GM21367 (cell line): ENCODE measurements at regions not wholly inside any gene's neighbourhood (a gene's known extent, or its start where the extent isn't known, plus 50 kb on each side); places are given as distances from the start of the nearest gene placed in this dataset.

Source experiments
- ATAC-seq: cut with Tn5 transposase; IDR thresholded peaks from one replicate; pipeline ENCODE4 v1.9.1; 2021; ENCODE audit not compliant: unreplicated experiment

DNA sequence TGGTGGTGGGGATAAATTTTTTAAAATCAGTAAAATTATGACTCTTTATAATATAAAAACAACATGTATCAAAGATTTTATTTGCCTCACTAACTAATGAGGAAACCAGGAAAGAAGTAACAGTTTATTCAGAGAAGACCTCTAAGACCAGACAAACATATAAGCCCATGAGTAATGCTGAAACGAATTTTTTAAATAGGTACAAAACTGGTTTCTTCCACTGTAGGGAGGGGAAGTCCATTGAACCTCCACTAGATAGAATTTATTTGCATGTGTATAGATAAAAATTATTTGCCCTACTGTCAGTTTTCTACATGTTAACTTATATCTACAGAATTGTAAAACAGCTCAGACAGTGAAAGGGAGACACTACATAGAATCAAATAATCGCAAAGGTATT lies 86.8 kb downstream of the ZC3H11B start:
- ATAC-seq, result no peak

DNA sequence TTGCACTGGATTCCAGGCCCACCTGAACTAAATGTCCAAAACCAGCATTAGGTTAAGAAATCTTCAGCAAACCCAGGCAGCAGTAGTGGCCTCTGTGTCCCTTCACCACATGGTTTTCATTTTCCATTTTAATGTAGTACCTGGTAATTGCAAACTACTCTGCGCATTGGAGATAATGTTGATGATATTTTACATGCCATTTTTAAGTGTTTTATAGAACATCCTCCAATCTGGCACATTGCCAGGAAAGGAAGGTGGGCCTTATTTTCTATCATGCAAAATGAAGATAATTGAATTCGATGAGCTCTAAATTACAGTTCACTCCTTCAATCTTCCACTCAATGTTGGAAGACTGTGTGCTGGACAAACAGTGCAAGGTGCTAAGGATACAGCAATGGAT lies 89.5 kb downstream of the ZC3H11B start:
- ATAC-seq, result no peak

GRCh38 chr1:219521325-219521724 lies 91.6 kb downstream of the ZC3H11B start:
- no peak for ATAC-seq

GRCh38 chr1:219520241-219520640 lies 92.7 kb downstream of the ZC3H11B start:
- no peak for ATAC-seq

DNA sequence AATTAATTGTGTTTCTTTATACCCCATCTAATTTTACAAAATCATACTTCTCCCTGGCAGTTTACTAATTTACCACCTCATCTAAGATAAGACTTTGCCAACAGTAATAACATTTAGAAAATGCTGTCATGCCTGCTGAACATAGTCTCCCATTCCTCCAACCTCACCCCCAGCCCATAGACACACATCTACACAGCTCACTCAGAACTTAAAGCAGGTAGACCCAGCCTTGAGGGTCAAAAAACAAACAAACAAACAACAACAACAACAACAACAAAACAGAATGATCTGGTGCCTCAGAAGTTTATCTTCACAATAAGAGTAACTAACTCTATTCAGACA lies 94.0 kb downstream of the ZC3H11B start:
- no peak for ATAC-seq

GRCh38 chr1:219518168-219518906 lies 94.6 kb downstream of the ZC3H11B start:
- ATAC-seq, result no peak

GRCh38 chr1:219517031-219517430 lies 95.9 kb downstream of the ZC3H11B start:
- ATAC-seq, result no peak

DNA sequence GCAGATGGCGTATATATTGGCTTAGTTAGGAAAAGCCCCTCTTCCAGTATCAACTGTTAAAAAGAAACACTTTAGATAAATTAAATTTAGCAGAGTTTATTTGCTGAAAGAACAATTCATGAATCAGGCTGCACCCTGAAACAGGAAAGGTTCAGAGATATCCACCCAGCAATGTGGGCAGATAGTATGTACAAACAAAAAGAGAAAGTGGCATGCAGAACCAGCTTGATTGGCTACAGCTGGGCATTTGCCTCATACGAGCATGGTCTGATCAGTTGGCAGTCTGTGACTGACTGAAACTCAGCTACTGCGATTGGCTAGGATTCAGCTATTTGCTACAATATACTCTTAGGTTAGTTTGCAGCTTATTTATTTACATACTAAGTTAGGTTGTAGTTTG lies 98.2 kb downstream of the ZC3H11B start:
- no peak for ATAC-seq

GRCh38 chr1:219507437-219507836 lies 105.5 kb downstream of the ZC3H11B start:
- no peak for ATAC-seq

DNA sequence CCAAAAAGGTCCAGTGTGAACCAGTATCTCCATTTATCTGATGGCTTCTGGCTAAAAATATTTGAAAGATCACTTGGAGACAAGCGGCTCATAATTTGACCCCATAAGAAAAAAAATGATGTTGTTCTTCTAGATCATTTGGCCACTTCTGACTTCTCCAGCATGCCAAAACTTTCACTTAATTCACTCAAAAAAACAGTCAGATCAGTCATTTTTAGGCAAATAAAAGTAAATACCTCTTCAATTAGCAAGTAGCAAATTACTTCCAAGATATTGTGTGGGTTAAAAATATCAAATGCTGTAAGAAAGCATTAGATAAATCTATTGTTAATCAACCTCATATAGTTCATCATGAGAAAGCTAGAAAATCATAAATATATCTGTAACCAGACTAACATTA lies 106.0 kb downstream of the ZC3H11B start:
- no peak for ATAC-seq

GRCh38 chr1:219506473-219506899 lies 106.4 kb downstream of the ZC3H11B start:
- no peak for ATAC-seq

DNA sequence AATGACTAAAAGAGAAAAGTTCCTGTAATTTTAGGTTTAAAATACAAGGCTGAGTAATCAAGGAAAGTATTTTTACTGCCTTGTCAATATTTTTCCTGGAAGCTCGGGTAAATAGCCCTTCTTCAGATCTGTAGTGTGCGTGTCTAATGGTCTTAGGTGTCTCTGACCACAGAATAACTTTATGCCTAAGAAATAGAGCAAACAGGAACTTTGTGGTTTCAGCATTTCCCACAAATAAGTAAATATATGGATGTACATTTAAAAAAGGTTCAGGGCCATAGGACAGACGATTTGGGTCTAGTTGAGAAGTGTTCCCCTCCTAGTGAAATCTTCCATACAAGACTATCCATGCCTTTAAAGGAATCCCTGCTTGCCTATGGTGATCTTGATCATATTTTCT lies 107.0 kb downstream of the ZC3H11B start:
- no peak for ATAC-seq

- ATAC-seq, result no peak
Measured at GRCh38 chr1:219503604-219504003, 109.3 kb downstream of the ZC3H11B start.

- ATAC-seq, result no peak
Measured at GRCh38 chr1:219500327-219500897, 112.5 kb downstream of the ZC3H11B start.

- ATAC-seq, result no peak
Measured at GRCh38 chr1:219498666-219499065, 114.2 kb downstream of the ZC3H11B start.

DNA sequence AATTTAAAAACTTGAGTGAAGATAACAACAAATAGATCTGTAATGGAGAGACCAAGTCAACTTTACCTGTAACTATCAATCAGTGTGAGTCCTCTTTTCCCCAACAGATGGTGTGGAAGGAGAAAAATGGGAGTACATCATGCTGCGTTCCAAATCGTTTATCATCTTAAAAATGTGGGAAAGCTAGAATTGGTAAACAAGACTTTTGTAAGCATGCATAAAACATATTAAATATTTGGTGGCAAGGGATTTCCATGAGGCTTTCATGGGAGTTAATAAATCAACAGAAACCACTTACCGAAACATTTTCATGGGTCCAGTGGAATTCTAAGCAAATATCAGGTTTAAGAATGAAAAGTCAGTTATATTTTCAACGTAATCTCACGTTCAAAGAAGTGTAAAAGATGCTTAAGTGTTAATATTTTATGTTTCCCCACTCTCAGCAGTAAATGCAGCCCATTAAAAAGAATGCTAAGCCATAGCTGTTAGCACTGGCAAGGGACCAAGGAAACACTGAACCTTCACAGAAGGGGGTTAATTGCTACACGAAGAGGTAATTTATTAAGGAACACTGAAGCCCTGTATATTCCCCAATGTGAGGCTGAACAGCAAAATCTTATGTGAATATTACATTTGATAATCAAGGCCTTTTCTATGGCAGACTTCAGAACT lies 117.0 kb downstream of the ZC3H11B start:
- ATAC-seq, result no peak

DNA sequence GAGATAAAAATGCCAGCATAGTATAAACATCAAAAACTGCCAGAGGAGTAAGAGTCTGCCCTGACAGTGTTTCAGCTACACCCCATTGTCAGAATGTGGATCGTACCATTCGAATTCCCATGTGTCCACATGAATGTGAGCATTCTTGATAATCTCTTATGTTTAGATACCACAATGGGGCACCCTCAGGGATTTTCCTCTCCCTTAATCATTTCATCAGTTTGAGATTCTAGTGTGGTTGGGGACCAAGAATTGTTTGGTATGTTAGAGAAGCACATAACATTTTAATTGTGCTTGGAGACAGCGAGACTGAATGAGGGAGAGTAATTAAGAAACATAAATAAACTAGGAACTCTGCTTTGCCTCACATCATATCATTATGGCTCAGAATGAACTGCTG lies 120.2 kb downstream of the ZC3H11B start:
- ATAC-seq, result no peak

GRCh38 chr1:219490566-219490965 lies 122.3 kb downstream of the ZC3H11B start:
- no peak for ATAC-seq

- ATAC-seq, result no peak
Measured at GRCh38 chr1:219489636-219490035, 123.3 kb downstream of the ZC3H11B start.

- no peak for ATAC-seq
Measured at GRCh38 chr1:219488275-219488674, 124.6 kb downstream of the ZC3H11B start.

DNA sequence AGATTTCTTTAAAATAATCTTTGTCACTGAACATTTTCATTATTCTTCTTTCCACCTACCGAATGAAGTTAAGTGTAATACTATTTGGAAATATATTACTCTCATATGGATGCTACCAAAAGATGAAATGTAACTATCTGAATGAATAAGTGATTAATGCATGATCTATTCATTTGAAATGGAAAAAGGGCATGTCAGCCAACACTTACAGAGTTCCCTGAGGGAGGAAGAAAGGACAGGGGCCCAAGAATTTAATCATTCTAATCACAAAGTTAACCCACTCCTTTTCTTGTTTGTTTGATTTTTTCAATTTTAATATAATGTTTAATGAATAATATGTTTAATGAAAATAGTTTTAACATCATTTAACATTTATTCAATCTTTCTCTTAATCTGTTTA lies 129.4 kb downstream of the ZC3H11B start:
- no peak for ATAC-seq

- ATAC-seq, result no peak
Measured at GRCh38 chr1:219480011-219480410, 132.9 kb downstream of the ZC3H11B start.
